Astrocyte of the cerebellum (primary cell): ENCODE measurements at regions not wholly inside any gene's neighbourhood (a gene's known extent, or its start where the extent isn't known, plus 50 kb on each side); places are given as distances from the start of the nearest gene placed in this dataset.
"Not testable (repeated sequence)": the region's sequence is repeated elsewhere in the genome, so short reads cannot be mapped to it uniquely, and the experiment has no call there.

Source experiments
- DNase-seq: peaks from one replicate; pipeline ENCODE4 v3.0.0-alpha.2; 2011; ENCODE audit warnings: low read depth
- H3K4me3 ChIP-seq: 2 replicates; pipeline ENCODE4 v1.5.1; 2011; ENCODE audit warnings: mild to moderate bottlenecking, low read depth, low read length, moderate library complexity
- CTCF ChIP-seq: IDR thresholded peaks from 2 replicates; pipeline ENCODE4 v1.5.1; 2012; ENCODE audit warnings: low read length, low read depth, moderate library complexity, mild to moderate bottlenecking; ENCODE audit errors: missing control alignments
- in situ Hi-C: cut with HindIII; loops from 2 replicates; pipeline ENCODE4 v1.10.0; 2017; ENCODE audit warnings: low sequenced_read_pairs

- in situ Hi-C loops: no loop called here
- DNase-seq: no peak
- H3K4me3 ChIP-seq: no peak overlapping the region
- TF ChIP-seq CTCF: no peak
These were observed 74.6 kb upstream of the SEC14L1 start for GRCh38 chr17:77066165-77066564.

- peak; percentile 93 for TF ChIP-seq CTCF
- peak; percentile 27 for DNase-seq
- H3K4me3 ChIP-seq, in situ Hi-C loops: not testable (repeated sequence)
These were observed 73.9 kb upstream of the SEC14L1 start for GRCh38 chr17:77066726-77067409.

- no peak overlapping the region for H3K4me3 ChIP-seq
These were observed 71.9 kb upstream of the SEC14L1 start for GRCh38 chr17:77068915-77069314.

GRCh38 chr17:77070888-77071279 lies 69.9 kb upstream of the SEC14L1 start:
- no peak for DNase-seq
- no peak overlapping the region for H3K4me3 ChIP-seq
- in situ Hi-C loops: loop anchor here (10.0 kb wide), 1 partner anchor 216 kb away; no protein-coding TSS in a partner anchor
- TF ChIP-seq CTCF: no peak

More at GRCh38 chr17:77068915-77069314, 71.9 kb upstream of the SEC14L1 start:
- DNase-seq: no peak
- in situ Hi-C loops: no loop called here
- TF ChIP-seq CTCF: no peak

- no peak for DNase-seq
- TF ChIP-seq CTCF: no peak
- in situ Hi-C loops: loop anchor here (10.0 kb wide), 1 partner anchor 217 kb away; no protein-coding TSS in a partner anchor
- no peak overlapping the region for H3K4me3 ChIP-seq
These were observed 68.8 kb upstream of the SEC14L1 start for GRCh38 chr17:77071925-77072490.

- TF ChIP-seq CTCF: no peak
- no peak for DNase-seq
- H3K4me3 ChIP-seq: no peak overlapping the region
- in situ Hi-C loops: loop anchor here (10.0 kb wide), 1 partner anchor 218 kb away; no protein-coding TSS in a partner anchor
These were observed 68.1 kb upstream of the SEC14L1 start for GRCh38 chr17:77072670-77073069.
